HG02678 (cell line): ENCODE measurements at regions not wholly inside any gene's neighbourhood (a gene's known extent, or its start where the extent isn't known, plus 50 kb on each side); places are given as distances from the start of the nearest gene placed in this dataset.

ENCODE experiments used
- ATAC-seq: cut with Tn5 transposase; IDR thresholded peaks from one replicate; pipeline ENCODE4 v1.9.1; 2021; ENCODE audit warnings: mild to moderate bottlenecking, moderate library complexity; ENCODE audit not compliant: unreplicated experiment

DNA sequence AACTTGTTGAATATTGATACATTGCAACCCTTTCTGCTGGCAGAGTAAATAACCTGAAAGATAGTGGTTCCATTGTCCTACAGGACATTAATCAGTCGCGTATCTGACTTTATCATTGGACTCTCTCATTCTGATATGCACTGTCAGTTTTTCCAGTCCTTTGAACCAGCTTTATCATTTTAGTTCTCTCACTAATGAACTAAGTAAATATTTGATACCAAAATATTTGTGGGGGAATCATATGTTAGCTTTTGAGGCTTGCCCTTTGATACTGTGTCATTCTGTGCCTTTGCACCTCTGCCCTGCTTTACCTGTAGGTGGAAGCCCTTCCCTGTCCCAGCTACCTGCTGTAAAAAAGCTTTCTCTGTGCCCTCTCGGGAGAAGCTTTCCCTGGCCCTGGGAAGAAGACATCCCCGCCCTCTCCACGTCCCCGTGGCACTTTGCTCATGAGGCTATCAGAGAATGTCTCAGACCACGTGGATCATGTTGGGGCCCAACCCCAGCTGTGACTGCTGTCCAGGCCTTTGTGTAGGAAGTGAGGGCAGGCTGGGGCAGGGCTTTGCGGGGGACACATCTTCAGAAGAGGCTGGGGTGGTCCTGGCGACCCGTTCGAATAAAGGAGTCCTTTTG is 117.8 kb upstream of the NXT1 start:
- ATAC-seq: no peak

DNA sequence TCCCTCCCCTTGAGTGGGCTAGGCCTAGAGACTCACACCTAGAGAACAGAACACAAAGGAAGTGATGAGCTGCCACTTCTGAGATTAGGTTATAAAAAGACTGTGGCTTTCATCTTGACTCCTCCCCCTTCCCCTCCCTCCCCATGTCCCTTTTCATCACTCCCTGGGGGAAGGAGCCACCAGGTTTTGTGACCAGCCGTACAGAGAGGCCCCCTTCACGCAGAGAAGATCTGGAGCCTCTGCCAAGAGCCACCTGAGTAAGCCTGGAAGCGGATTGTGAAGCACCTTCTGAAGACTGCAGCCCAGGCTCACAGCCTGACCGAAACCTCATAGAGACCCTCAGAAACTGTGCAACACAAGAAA is 118.4 kb upstream of the NXT1 start:
- no peak for ATAC-seq

DNA sequence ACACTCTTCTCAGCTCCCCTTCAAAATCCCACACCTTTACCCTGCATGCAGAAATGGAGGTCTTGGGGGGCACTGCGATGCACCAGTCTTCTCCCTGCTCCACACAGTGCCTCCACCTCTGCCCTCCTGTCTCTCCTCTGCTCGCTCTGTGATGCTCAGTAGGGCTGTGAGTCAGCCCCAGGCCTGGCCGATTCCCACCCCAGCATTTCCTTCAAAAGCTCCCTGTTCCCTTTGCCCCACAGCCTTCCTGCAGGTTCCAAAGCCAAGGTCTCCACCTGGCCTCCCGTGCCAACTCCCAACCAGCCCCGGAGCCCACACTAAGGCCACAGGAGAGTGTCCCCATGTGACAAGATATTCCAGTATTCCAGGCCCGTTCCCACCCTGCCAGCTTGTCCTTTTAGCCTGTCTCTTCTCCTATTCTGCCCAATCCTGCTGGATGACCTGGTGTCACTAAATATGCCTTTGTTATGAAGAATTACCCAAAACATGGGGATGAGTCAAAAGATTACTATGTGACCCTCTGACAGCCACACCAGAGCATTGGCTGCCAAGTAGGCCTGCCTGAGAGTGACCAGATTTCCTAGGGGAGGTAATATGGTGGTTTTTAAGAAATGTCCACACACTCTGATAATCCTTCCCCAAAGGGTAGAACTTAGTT is 118.9 kb upstream of the NXT1 start:
- no peak for ATAC-seq

DNA sequence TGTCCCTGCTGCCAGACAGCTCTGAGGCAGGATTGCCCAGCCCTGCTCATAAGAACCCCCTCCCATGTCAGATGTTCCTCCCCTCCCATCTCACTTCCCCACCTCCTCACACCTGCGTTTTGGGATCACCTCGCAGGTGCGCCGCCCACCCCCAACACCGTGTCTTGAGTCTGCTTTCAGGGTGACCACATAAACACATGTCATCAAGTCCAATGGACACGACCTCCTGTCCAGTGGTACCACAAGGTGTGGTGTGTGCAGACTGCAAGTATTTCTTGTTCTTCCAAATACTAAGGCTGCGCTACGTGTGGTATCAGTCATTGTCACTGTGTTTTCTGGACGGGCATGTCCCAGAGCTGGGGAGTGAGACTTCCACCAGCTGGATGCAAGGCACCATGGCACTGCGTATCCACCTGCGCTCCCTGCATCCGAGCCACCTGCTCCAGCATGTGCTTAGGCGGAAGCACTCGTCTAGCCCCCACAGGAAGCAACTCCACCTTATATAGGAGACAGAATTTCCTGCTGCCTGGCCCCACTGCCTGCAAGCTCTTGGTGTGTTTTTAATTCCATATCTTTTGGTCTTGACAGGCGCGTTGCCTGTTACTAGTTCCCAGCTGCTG is 119.7 kb upstream of the NXT1 start:
- ATAC-seq: no peak

DNA sequence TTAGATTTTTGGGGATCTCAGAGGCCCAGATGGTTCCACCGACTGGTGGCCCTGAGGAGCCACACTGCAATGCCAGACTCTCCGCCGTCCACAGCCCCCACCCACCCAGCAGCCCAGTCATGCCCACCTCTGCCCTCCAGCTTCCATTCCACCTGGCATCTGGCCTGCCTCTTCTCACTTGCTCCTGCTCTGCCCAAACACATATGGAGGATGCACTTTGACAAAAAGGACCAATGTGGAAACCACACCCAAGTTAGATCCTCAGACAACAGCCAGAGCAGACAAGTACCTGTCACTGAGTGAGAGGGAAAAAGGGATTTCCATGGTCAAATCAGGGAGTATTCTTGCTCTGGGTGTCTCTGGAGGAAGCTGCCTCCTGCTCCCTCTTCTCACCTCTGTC is 120.6 kb upstream of the NXT1 start:
- ATAC-seq: no peak

DNA sequence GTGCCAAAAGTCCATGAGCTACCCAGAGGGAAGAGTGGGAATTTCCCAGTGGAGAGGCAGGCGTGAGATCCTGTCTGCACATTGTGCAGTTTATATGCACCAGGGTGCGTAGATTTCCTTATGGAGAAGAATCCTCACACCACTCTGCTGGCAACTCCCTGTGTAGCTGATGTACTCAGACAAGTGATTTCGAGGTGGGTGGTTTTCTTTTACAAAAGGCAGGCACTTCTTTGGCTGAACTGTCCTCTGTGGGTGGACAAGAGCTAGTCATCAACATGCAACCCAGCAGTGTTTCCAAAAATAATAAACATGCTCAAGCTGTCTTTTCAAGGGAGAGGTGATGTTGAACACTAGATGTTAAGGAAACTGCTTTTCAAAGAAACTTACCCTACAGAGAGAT is 121.7 kb upstream of the NXT1 start:
- no peak for ATAC-seq

DNA sequence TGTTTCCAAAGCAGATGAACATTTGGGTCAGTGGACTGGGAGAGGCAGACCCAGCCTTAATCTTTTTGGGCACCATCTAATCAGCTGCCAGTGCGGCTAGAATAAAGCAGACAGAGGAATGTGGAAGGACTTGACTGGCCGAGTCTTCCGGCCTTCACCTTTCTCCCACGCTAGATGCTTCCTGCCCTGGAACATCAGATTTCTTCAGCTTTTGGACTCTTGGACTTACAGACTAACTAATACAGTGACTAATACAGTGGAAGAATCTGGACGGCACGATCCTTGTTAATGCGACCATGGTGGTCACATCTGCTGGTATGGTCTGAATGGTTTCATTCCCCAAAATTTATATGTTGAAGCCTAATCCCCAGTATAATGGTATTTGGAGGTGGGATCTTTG is 122.6 kb upstream of the NXT1 start:
- ATAC-seq: no peak

DNA sequence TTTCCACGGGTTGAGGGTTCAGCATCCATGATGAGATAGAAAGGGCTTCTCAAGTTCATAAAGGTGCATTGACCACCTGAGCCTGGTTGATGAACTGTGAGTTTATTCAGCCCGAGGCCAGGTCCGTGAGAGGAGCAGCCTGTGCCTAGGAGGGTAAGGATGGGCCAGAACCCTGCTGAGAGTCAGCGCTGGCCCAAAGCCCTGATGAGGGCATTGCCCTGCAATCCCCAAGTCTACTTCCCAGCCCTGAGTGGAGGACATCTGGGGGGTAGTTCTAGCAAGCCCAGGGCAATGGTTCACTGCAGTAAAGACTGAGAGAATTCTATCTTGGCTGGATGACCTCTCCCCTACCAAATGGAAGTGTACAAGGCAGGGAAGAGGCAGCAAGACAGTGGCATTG is 123.3 kb upstream of the NXT1 start:
- ATAC-seq: no peak

DNA sequence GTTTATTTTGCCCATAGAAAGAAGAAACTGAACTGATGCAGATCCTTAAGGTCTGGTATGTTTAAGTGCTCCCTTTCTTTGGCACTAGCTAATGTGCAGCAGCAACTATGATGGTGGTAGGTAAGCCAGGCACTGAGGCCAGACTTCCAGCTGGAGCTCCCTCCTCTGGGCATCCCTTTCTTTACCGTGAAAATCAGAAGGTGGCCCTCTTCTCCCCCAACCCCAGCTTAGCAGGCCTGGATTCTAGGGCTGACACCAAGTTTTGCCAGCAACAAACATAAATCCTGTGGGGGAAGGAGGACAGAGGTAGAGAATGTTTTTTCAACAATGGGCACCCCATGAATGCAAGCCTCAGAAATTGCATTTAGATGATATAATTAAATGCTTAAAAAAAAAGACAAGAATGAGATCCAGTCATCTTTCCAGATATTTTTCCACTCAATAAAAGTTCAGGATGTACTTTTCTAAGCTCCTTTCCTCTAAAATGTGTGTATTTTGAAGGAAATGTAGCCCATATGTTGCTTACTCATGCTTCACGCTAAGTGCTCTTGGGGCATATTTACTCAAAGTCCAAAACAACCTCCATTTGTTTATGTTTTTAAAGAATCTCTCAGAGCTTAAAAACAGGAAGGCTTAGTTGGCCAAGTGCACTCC is 123.9 kb upstream of the NXT1 start:
- ATAC-seq: no peak

DNA sequence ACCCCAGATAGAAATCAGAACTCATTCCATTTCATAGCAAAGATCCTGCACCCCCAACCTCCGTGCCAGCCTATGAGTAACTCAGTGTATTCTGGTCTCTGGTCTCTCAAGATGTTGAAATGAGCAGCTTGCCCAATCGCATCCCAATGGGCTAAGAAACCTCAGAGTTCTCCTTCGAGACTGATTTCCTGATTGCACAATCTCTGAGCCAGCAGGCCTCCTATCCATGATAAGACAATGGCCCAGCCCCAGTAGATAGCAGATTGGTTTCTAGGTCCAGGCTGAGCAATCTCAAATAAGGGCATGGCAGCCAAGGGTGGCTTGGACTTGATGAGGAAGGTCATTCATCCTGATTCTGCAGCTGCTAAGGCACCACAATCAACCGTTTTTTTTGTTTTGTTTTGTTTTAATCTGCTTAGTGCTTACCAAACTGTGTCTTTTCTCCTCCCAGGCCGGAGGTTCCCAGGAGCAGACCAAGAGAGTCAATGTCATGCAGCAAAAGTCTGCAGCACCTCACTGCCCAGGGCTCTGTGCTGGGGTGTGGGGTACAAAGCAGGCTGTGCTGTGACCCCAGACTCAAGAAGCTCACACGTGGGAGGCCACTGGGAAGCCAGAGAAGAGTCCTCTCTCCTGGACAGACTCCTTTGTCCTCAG is 125.1 kb upstream of the NXT1 start:
- no peak for ATAC-seq

DNA sequence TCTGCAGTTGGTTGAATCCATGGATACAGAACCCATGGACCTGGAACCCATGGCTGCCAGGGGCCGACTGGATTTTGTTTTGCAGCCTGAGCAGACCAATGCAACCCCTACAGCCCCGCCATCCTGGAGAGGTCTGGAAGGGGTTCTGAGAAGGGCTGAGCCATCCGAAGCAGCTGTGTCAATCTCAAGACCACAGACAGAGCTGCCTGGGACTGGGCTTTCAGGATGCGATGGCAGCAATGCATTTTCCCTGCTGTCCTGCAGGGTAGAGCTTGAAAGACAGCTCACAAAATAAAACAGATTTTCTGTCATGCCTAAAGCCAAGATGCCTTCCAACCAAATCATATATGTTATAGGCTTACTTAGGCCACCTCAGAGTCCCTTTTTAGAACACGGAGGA is 125.8 kb upstream of the NXT1 start:
- no peak for ATAC-seq

DNA sequence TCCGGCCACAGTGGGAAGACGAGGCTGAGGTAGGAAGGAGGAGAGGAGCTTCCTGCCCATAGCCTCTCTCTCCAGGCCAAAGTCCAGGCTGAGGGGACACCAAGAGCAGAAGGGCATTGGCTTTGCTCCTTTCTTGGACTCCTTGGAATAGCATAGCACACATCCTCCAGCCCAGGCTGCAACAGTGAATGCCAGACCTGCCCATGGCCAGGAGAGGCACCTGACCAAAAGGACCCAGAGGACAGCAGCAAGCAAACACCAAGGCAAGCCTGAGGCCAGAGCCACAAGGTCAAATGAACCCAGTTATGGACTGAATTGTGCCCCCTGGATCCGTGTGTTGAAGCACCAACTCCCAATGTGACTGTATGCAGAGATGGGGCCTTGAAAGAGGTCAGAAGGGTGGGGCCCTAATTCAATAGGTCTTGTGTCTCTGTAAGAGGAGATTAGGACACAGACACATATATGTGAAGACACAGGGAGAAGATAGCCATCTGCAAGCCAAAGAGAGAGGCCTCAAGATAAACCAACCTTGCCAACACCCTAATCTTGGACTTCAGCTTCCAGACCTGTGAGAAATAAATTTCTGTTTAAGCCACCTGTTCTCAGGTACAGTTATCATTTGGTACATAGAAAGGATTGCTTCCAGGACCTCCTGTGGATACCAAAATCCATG is 126.5 kb upstream of the NXT1 start:
- ATAC-seq: no peak

DNA sequence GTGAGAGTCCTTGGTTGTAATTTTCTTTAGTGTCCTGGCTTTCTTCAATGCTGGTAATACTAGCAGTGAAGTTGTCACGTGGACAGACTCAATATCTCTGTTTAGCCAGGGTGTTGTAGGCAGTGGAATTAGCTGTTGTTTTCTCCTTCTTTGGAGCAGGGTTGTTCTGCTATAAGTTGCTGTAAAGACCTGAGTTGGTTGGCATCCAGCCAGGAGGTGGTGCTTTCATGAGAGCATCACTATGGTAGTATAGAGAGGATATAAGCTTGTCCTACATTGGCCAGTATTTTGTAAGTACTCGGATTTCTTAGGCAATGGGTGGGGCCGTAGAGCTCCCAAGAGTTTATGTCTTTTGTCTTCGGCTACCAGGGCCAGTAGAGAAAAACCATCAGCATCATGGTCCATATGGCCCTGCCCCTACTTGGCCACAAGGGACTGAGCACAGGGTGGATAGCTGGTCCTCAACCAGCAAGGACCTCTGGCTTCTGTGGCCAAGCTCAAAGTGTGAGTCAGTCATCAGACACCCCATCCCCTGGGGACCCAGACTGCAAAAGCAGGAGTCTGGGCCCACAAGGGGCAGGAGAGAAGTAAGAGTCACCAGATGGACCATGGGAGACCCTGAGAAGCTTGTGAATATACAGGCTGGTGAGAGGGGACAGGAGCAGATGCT is 127.9 kb upstream of the NXT1 start:
- ATAC-seq: no peak

DNA sequence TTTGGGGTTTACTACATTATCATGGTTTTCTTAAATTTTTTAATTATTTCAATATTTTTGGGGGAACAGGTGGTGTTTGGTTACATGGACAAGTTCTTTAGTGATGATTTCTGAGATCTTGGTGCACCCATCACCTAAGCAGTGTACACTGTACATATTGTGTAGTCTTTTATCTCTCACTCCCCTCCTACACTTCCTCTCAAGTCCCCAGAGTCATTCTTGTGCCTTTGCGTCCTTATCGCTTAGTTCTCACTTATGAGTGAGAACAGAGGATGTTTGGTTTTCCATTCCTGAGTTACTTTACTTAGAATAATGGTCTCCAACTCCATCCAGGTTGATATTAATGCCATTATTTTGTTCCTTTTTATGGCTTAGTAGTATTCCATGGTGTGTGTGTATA is 130.9 kb upstream of the CD93 start:
- ATAC-seq: no peak

DNA sequence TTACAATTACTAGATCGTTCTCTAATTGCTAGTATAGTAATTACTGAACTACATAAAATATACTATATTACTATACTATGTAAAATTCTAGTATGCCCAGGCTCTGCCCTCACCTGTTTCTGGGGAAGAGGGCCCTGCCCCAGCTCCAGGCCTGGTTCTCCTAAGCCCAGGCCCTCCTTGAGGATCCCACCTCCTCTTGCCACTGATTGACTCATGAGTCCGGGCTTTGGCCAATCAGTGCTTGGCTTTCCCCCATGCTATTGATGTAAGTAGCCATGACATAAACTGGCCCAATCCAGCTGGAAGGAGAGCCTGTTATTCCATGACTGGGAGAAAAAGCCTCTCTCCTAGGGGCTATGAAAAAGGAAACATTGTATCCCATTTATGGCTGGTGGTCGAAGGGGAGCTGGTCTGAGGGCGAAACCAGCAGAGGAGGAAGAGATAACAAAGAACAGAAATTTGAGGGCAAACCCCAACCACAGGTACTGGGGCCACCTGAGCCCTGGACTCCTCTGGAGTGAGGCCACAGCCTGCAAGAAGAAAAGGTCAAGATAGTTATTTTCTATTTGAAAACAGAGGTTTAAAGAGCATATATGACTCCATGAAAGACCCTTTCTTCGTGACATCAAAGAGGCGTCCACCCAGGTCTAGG is 129.3 kb upstream of the CD93 start:
- no peak for ATAC-seq

DNA sequence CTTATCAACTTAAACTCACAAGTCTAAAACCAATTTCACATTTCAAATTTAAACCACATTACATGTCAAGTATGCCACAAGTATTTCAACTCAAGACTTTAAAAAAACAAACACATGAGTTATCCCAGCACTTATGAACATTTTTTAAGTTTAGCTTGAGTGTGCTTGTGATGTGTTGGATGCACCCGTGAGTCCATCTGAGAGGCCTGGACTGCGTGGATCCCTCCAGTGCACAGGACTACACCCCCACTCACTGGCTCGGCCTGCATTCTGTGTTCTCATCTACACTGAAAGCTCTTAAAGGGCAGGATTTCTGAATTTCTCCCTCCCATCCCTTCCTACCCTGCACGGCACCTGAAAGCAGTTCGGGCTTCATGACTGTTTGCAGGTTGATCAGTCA is 128.8 kb upstream of the CD93 start:
- no peak for ATAC-seq

DNA sequence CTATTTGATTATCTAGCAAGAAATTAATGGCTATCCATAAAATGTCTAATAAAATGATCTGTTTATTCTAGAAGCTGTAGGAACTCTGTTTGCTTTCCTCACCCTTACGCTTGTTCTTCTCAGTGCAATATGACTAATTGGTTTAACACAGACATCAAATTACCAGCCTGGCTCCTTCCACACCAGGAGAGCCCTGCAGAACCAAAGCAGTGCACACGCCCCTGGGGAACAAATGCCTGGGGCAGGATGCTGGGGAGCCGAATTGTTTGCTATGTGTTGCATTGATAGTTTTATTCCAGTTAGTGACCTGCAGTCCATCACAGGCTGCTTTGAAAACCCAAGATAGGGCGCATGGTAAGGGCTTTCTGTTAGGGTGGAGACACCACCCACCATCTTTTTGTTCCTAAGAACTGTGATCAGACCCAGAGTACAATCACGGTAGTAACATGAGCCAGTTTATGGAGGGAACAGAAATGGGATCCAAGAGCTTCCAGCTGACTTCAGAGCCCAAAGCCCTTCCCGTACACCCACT is 126.4 kb upstream of the CD93 start:
- no peak for ATAC-seq

DNA sequence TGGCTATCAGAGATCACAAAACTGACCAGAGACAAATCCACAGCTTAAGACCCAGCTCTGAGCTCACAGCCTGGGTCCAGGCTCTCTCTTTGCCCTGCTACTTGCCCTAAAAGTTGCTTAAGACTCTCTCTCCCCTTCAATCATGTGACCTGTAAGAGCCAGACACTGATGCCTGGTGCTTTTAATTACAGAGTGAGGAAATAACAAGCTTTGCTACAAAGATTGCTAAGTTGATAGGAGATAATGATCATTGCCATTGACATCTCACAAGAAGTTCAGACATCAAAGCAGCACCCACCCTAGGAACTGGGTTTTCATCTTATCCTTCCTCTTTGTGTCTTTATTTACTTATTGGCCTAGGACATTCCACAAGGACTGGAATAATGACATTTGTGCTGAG is 125.9 kb upstream of the CD93 start:
- no peak for ATAC-seq

DNA sequence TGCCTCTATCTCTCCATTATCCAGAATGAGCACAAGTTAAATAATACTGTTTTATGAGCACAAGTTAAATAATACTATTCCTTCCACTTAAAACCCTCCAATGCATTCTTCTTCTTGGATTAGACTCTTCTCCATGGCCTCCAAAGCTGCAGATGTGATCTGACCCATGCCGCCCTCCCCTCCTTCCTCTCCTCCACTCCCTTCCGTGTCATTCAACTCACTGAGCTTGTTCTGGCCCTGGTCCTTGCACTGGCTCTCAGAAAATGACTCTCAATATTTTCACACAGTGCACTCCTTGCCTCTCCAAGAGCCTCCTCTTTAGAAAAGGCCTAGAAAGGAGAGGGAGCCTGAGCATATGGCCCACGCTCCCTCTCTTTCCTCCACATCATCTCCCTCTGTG is 125.0 kb upstream of the CD93 start:
- ATAC-seq: no peak
